GM12801 (cell line): ENCODE measurements at regions not wholly inside any gene's neighbourhood (a gene's known extent, or its start where the extent isn't known, plus 50 kb on each side); places are given as distances from the start of the nearest gene placed in this dataset.

Experiments
- CTCF ChIP-seq: IDR thresholded peaks from one replicate; pipeline ENCODE4 v1.5.1; 2011; ENCODE audit warnings: control low read depth; ENCODE audit not compliant: insufficient read length; ENCODE audit errors: extremely low read depth

DNA sequence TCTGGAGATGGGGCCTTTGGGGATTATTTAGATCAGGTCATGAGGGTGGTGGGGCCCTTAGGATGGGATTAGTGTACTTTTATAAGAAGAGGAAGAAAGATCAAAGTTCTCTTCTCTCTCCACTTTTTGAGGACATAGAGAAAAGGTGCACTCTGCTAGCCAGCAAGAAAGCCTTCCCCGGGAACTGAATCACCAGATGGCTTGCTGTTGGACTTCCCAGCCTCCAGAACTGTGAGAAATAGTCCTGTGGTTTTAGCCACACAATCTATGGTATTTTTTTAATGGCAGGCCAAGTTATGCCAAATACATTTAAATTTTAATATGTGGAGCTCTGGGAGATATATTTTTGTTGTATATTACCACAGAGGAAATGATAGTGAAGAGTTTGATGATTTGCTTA, 385.8 kb downstream of the KLF12 start:
- no peak for TF ChIP-seq CTCF

GRCh38 chr13:73745190-73745589, 389.0 kb downstream of the KLF12 start:
- TF ChIP-seq CTCF: no peak

DNA sequence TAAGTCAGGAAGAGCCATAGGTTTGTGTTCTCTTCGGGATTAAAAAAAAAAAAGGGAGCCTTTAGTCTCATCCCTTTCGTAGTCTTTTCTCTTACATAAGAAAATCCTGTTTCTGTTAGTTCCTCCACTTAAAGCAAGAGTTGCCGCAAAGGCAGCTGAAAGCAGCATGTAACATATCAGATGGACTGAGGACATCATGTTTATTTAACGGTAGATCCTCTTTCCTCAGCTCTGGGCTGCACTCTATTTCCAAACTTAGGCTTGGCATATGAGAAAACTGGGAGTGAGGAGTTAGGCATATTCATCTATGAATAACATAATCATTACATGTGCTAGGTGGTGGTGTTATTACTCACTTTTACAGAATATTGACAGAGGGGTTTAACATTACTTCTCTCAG, 391.2 kb downstream of the KLF12 start:
- no peak for TF ChIP-seq CTCF

DNA sequence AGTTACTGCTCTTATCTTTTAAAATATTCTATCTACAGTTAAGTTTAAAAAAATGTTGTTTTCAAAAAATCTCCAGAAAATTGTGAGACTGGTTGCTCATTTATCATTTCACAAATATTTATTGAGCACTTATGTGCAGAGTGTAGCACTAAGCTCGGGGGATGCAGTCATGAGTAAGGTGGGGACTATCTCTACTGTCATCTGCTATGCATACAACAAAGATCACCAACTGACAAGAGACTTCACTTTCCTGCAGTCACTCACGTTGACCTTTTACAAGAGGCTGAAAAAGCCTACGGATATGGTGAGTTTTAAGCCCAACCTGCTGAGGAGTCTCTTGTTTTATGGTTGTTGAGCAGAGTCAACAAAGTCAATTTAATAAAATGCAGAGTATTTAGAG, 392.5 kb downstream of the KLF12 start:
- no peak for TF ChIP-seq CTCF

DNA sequence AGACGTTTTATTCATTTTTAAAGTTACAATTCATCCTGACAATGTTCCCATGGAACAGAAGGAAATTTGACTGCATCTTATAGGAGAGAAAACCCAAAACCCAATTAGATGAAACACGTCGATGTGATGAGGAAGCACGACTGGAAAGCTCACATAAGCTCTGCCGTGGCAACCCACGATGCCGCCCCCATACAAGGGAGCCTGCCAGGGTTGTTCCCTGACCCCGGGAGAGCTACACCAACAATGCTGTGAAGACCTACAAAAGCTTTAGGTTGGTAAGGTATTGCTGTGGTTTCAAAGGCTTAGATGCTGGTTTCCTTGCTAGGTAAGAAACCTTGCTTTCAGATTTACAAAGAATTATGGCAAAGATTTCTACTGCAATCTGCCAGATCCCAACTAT, 393.1 kb downstream of the KLF12 start:
- TF ChIP-seq CTCF: no peak

DNA sequence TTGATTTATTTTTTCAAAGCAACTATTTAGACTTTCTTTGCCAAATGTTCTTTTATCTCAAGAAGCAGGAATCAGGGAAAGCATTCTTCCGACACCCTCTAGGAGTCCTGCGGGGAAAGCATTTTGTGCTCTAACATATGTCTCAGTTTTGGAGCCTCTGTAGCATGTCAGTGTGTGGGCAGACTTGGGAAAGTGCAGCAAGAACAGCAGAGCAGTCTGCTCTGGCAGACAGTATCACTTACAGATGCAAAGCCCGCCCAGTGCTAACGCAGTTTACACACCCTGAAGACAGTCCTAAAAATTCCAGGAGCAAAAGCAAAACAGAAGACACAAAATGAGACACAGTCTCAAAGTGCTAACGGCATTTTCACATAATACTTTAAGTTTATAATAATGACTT, 393.5 kb downstream of the KLF12 start:
- TF ChIP-seq CTCF: no peak

GRCh38 chr13:73739394-73739793, 394.8 kb downstream of the KLF12 start:
- no peak for TF ChIP-seq CTCF

- no peak for TF ChIP-seq CTCF
These were observed 395.6 kb downstream of the KLF12 start for GRCh38 chr13:73738626-73739025.
